ENCODE measurements at regions not wholly inside any gene's neighbourhood (a gene's known extent, or its start where the extent isn't known, plus 50 kb on each side); places are given as distances from the start of the nearest gene placed in this dataset.

- TF ChIP-seq REST (IDR thresholded peaks at IDR 0.05; ENCODE audit: insufficient read depth in 1 of 2, low read depth in 2 of 2, low read length in 2 of 2) (no peak), POLR2AphosphoS5 (IDR thresholded peaks at IDR 0.05; ENCODE audit: low read depth, low read length) (no peak), TAF1 (IDR thresholded peaks at IDR 0.05; ENCODE audit: borderline replicate concordance, insufficient read depth, low read length) (no peak), SIN3A (IDR thresholded peaks at IDR 0.05; ENCODE audit: borderline replicate concordance, insufficient read depth, low read length) (no peak), FOXP2 (optimal IDR thresholded peaks at IDR 0.05; ENCODE audit: borderline replicate concordance, extremely low read depth, extremely low read length, insufficient read depth) (no peak)
Measured at GRCh38 chr2:16333681-16334080, 332.0 kb downstream of the CYRIA start.
